Kidney (tissue), 13 donors: ENCODE measurements at regions not wholly inside any gene's neighbourhood (a gene's known extent, or its start where the extent isn't known, plus 50 kb on each side); places are given as distances from the start of the nearest gene placed in this dataset.

Experiments used
- DNase-seq, 5 donors: peaks; one replicate each; pipeline ENCODE4 v3.0.0-alpha.2; 2013 to 2020
- FAIRE-seq: peaks from 2 replicates; lab custom pipeline; 2012; peaks lifted over from hg19 to GRCh38; lab: Jason Lieb, UNC
- H3K27ac ChIP-seq, 2 donors: one replicate each; pipeline ENCODE4 v1.7.0; 2013; ENCODE audit warnings: low read depth in 2 of 2, low read length in 2 of 2, inconsistent platforms in 1 of 2
- H3K27me3 ChIP-seq: one replicate; pipeline ENCODE4 v1.7.1; 2013; ENCODE audit warnings: low read length, inconsistent platforms; ENCODE audit not compliant: control insufficient read depth, insufficient read depth
- H3K36me3 ChIP-seq, 3 donors: one replicate each; pipeline versions ENCODE4 v1.7.0 to v1.7.1; 2013; ENCODE audit warnings: low read length in 3 of 3, control low read depth in 1 of 3, inconsistent platforms in 1 of 3; ENCODE audit not compliant: insufficient read depth in 3 of 3, control insufficient read depth in 2 of 3
- H3K4me1 ChIP-seq, 3 donors: one replicate each; pipeline versions ENCODE4 v1.7.0 to v1.7.1; 2013; ENCODE audit warnings: low read length in 3 of 3, inconsistent platforms in 1 of 3, low read depth in 1 of 3; ENCODE audit not compliant: control insufficient read depth in 2 of 3, insufficient read depth in 2 of 3
- H3K4me3 ChIP-seq, 3 donors: one replicate each; pipeline versions ENCODE4 v1.7.0 to v1.8.1; 2013; ENCODE audit warnings: low read length in 3 of 3, control low read depth in 1 of 3, inconsistent platforms in 1 of 3
- H3K9ac ChIP-seq, 3 donors: one replicate each; pipeline versions ENCODE4 v1.7.0 to v1.7.1; 2013; ENCODE audit warnings: low read length in 3 of 3, control low read depth in 1 of 3, inconsistent platforms in 1 of 3
- H3K9me3 ChIP-seq, 3 donors: one replicate each; pipeline versions ENCODE4 v1.7.0 to v1.7.1; 2013; ENCODE audit warnings: low read length in 3 of 3, control low read depth in 1 of 3, inconsistent platforms in 1 of 3; ENCODE audit not compliant: control insufficient read depth in 2 of 3, insufficient read depth in 1 of 3
- intact Hi-C: fragments of 100-400 bp; cut with DNase I; formaldehyde crosslinking; loops from one replicate; pipeline ENCODE4 v1.11.1; 2022
- TF ChIP-seq, protein P1 (sequence below): IDR thresholded peaks from 3 replicates; pipeline ENCODE4 v1.5.1; 2012; ENCODE audit warnings: mild to moderate bottlenecking, moderate library complexity, borderline replicate concordance; ENCODE audit not compliant: insufficient read depth; ENCODE audit errors: extremely low read depth
- donor health status: control.
- donor health status: control.
- donor health status: control.
- donor health status: control.
- donor health status: control.
- donor health status: DM: yes; HTN: yes; CAD: no.
- donor health status: Normal renal cell carcinoma (clear cell type).

DNA sequence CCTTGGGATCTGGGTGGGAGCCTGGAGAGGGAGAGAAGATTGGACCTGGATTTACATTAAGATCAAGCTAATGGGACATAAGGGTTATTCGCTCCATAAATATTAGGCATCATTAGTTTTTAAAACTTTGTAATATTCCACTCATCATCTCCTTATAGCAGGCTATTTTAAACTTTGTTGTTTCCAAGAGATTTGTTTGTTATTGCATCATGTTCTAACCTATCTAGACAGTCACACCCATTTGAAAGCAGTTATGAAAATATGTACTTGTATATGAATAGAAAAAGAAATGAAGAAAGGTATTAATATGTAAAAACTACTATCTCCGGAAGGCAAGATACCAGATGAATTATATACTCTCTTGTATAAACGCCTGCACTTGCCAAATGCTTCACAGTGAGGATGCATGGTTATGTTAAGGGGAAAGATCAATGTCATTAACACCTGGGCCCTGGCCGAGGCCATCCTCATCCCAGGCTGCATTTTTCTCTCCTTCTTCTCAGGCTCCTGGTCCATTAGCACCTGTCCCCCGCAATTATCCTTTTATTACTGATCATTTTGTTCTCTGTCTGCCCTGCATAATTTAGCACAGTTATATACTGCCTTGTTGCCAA is 468.2 kb downstream of the MATN1 start:
- Histone ChIP-seq H3K4me1 (no peaks in the 10 kb centered on the region), H3K27me3 (no peaks in the 10 kb centered on the region), H3K9me3 (no peaks in the 10 kb centered on the region), H3K27ac (no peak overlapping the region), H3K9ac (no peak overlapping the region), H3K4me3 (no peak overlapping the region), H3K36me3 (no peaks in the 10 kb centered on the region)
- FAIRE-seq (no peak), DNase-seq (no peak)
- TF ChIP-seq, protein P1, sequence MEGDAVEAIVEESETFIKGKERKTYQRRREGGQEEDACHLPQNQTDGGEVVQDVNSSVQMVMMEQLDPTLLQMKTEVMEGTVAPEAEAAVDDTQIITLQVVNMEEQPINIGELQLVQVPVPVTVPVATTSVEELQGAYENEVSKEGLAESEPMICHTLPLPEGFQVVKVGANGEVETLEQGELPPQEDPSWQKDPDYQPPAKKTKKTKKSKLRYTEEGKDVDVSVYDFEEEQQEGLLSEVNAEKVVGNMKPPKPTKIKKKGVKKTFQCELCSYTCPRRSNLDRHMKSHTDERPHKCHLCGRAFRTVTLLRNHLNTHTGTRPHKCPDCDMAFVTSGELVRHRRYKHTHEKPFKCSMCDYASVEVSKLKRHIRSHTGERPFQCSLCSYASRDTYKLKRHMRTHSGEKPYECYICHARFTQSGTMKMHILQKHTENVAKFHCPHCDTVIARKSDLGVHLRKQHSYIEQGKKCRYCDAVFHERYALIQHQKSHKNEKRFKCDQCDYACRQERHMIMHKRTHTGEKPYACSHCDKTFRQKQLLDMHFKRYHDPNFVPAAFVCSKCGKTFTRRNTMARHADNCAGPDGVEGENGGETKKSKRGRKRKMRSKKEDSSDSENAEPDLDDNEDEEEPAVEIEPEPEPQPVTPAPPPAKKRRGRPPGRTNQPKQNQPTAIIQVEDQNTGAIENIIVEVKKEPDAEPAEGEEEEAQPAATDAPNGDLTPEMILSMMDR: no peak
- intact Hi-C loops: no loop called here

DNA sequence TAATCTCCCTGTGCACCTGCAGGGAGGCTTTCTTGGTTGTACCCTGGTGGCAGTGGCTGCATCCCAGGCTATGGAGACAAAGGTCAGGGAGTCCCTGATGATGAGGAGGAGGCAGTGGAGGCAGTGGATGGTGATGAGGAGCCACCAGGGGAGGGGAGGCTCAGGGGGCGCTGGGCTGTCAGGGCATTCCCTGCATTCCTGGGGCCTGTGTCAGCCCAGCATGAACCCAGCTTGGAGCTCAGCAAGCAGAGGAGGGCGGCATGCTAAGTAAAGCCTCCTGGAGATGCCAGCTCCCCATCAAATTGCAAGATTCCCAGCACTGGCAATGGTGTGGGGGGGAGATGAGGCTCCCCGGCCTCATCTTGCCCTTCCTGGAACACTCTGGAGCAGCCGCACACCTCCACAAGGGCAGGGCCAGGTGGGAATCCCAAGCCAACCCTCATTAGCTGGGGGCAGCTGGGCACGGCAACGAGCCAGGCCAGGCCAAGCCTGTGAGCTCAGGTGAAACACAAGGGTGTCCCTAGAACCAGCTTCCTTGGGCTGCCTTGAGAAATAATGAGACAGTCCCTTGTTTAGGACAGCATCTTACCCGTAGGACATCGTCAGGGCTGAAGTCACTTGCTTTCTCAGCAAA is 469.5 kb downstream of the MATN1 start:
- H3K4me3 ChIP-seq: no peak overlapping the region
- no peak overlapping the region for H3K9ac ChIP-seq
- no peak for DNase-seq
- TF ChIP-seq, protein P1: no peak
- intact Hi-C loops: no loop called here
- no peaks in the 10 kb centered on the region for H3K4me1 ChIP-seq
- no peak overlapping the region for H3K27ac ChIP-seq
- H3K9me3 ChIP-seq: no peaks in the 10 kb centered on the region
- no peaks in the 10 kb centered on the region for H3K27me3 ChIP-seq
- H3K36me3 ChIP-seq: no peaks in the 10 kb centered on the region
- no peak for FAIRE-seq

GRCh38 chr1:30253361-30253760 is 470.0 kb downstream of the MATN1 start:
- no peaks in the 10 kb centered on the region for H3K9me3 ChIP-seq
- H3K4me1 ChIP-seq: no peaks in the 10 kb centered on the region
- no peak overlapping the region for H3K4me3 ChIP-seq
- TF ChIP-seq, protein P1: no peak
- FAIRE-seq: no peak
- no peak overlapping the region for H3K27ac ChIP-seq
- DNase-seq: no peak
- H3K27me3 ChIP-seq: no peaks in the 10 kb centered on the region
- H3K36me3 ChIP-seq: no peaks in the 10 kb centered on the region
- no peak overlapping the region for H3K9ac ChIP-seq
- intact Hi-C loops: no loop called here
